NCI-H345 treated with DMSO at 0.1 percent for 48 hours (cell line): ENCODE measurements at regions not wholly inside any gene's neighbourhood (a gene's known extent, or its start where the extent isn't known, plus 50 kb on each side); places are given as distances from the start of the nearest gene placed in this dataset.

Experiments used
- DNase-seq: peaks from one replicate; lab custom pipeline; 2025; ENCODE audit not compliant: unreplicated experiment; lab: John Stamatoyannopoulos, UW

DNA sequence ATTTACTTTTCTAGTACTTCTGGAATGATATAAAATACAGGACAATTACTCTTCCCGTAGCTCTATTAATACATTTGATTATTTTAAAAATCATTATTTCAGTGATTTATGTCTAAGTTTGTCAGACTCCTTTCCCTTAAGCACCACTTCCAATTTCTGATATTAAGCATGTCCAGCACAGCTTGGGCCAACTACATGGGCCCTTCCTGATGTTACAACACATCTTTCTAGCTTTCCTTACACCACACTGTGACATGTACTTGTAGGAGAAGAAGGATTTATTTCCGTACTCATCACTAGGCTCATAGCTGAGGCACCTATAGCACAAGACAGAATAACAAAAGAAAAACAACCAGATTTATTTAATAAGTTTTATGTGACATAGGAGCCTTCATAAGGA is 134.8 kb upstream of the HNRNPA3 start:
- DNase-seq: no peak

DNA sequence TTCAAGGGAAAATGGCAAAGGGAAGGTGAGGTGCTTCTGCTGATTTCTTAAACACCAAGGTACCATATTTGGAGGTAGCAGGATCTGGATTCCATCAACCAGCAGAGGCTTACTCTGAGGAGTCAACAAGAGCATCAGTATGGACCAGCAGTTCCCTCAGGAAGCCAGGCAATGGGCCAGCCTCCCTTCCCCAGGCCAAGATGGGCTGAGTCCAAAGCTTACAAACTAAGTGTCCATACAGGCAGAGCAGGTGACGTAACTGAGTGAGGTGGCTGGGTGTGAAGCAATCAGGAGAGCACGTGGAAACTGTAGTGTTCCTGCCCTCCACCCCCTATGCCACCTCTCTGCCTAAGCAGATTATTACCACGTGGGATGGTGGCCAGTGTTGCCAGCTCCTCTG is 134.2 kb upstream of the HNRNPA3 start:
- DNase-seq: no peak

DNA sequence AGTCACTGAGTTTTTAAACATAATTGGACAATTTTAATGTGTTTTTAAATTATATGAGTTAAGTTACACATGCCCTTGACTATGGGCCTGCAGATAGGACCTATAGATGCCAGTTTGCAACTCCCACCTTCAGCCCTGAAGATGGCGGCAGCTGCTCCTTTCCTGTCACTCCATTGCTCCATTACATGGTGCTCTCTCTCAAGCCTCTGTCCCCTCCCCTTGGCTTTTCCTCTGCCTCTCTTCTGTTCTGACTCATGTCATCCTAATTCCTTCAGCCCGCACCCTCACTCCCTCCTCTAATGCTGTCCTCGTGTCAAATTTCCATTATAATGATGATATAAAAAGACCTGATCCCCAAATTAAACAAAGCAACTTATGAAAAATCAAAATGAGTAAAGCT is 133.7 kb upstream of the HNRNPA3 start:
- DNase-seq: no peak

DNA sequence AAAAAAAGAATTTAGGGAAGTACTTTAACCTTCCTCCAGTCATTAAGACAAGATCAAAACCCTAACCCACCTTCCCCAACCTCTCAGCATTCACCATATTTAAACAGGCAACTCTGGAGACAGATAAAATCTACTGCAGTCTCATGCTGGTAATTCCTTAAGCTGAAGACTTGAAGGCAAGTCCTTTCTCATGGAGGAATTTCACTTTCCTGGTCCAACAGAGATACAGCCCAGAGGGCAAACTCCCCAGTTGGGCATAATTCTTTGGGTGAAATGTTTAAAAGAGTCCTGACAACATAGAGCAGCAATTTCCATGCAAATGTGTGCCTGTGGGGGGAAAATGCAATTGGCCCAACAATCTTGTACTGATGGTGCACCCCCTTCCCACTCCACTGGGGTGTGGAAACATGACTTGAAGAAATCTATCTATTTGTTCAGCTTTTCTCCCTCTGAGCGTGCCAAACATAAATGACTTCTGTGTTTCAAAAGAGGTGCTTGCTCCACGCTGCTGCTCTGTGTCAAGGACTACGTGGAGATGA is 131.8 kb upstream of the HNRNPA3 start:
- no peak for DNase-seq

DNA sequence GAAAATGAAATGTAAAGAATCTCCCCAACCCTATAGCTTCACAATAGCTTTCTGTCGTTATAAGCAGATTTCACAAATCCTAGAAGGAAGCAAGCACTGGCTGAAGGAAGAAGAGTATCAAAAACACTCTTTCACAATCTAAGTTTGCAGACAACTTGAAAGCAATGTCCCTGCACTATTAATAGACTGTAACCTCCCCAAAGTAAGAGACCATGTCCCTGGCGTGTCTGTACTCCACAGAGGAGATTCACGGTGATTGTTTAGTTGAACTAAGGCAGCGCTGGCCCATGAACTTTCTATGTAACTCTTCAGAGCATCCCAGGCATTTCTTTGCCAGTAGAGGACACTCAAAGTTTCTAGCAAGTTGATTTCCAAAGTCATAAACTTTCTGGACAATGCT is 128.0 kb upstream of the HNRNPA3 start:
- no peak for DNase-seq

DNA sequence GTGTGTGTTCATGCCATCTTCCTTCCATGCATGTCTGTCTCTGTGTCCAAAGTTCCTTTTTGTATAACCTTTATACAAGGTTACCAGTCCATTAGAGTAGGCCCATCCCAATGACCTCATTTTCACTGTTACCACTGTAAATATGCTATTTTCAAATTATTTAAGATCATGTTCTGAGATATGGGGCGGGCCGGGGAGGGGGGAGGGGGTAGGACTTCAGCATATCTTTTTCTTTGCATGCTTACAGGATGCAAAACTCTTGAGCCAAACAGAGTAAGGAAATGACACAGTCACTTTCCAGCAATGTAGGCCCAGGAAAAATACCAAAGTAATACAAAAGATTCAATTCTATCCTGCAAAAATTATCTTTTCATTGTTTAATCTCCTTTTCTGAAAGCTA is 124.1 kb upstream of the HNRNPA3 start:
- no peak for DNase-seq

DNA sequence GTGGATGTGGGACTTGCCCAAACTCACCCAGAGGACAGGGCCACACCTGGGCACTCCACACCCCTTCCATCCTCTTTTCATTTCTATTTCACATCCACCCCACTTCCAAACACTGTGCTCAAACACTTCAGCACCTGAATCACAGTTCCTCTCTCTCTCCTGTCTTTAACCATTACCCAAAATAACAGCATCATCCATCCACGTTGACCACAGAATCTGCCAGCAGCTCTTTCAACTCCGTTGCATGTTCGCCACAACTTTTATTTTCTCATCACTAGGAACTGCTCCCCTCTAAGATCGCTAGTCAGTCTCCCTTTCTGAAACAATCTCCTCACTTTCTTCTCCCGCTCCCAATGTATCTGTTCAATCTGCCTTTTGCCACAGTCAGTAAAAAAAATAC is 121.6 kb upstream of the HNRNPA3 start:
- DNase-seq: no peak

DNA sequence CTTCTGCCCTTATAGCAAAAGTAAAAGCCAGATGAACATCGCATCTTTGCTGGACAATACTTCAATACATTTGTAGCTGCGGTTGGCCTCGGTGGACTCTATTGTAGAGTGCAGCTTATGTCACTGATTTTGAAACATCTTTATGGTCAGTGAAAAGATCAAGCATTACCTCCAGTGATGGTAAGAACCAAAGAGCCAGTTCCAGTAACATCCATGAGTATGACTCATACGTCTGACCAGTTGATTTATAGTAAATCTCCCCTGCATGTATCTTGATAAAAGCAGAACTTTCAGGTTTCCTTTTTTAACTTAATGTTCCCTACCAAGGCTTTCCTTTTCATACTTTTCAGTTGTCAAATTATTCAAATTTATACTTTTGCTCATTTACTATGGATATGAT is 119.2 kb upstream of the HNRNPA3 start:
- DNase-seq: no peak

DNA sequence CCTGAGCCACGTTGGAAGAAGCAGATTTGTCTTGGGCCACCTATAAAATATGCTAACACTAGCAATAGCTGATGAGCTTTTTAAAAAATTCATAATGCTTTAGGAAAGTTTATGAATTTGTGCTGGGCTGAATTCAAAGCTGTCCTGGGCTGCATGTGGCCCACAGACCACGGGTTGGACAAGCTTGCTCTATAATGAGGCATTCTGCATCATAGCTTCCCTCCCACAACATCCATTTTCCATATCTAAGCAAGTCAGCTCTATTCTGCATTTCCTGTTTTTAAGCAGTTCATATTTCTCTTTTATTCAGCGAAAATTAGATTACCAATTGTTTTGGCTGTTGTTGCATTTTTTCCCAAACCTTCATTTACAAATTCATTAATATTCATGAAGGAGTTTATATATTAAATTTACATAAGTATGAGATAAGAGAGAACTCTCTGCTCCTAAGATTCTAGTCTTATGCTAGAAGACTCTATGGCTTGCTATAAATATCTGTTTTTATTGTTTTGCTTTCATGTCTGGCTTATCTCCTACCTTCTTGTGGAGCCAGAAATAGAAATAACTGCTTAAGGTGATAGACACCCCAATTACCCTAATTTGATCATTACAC is 114.5 kb upstream of the HNRNPA3 start:
- no peak for DNase-seq

DNA sequence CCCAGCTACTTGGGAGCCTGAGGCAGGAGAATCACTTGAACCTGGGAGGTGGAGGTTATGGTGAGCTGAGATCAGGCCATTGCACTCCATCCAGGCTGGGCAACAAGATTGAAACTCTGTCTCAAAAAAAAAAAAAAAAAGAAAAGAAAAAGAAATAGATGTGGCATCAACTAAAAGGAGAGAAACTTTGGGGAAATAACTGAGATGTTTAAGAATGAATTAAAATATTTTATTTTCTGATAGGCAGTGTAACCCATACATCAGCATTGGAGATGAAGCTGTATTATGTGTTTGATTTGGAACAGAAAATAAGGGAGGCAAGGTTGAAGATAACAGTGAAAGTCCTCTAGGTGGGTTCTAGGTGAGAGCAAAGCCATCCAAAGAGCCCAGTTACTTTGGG is 110.7 kb upstream of the HNRNPA3 start:
- DNase-seq: no peak

DNA sequence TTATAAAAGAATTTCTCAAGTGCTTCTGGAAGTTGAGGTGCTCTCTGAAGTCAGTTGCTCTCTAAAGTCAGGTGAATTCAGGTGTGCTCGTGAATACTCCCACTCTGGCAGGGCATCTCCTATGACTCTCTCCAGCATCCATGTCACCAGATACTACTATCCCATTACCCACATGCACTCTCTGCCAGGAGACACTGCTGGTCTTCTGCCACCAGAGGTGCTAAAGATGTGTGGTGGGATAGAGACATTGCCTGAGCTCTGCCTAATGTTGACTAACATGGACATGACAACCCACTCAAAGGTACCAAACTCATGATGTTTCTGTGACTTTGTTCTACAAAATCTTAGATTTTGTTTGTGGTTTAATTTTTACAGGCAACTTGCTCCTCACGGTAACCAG is 106.4 kb upstream of the HNRNPA3 start:
- DNase-seq: no peak

DNA sequence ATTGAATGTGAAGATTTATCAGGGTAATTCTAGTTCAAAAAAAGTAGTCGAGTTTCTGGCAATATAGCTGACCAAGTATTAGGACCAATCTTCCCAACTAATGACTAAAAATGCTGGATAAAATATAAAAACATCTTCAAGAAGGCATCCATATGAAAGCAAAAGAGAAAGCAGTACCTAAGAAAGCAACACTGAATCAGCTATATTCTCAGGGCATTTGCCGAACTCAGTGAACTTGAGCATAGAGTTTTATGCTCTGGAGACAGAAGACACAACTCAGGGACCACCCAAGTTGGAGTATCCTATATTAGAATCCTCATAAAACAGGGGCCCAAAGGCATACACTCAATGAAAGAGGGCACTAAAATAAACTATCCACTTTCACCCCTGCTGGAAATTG is 103.7 kb upstream of the HNRNPA3 start:
- no peak for DNase-seq

DNA sequence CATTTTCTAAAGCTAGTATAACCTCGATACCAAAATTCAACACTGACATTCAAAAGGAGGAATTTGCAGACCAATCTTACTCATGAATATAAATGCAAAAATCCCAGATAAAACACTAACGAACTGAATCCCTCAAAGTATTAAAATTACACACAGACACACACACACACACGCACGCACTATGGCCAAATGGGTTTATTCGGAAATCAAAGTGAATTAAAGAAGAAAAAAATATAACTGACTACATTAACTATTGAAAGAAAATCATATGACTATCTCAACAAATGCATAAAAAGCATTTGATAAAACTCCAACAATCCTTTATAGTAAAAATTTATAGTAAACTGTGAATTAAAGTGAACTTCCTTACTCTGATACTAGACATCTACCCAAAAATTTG is 97.9 kb upstream of the HNRNPA3 start:
- DNase-seq: no peak

DNA sequence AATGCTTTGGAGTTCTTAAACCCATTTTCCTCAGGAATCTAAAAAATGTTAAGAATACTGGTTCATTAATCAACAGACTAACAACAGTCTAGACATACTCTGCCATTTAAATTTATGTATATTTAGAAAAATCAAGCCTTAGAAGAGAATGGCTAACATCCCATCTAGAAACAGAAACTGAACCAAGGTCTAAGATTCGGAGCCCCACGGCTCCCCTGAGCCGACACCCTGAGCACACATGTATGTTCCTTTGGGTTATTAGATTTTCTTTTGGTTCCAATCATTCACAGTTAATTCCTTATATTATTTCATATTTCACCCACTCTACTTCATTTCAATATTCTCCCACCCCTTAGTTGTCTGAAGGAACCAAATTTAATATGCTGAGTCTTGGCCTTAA is 94.8 kb upstream of the HNRNPA3 start:
- no peak for DNase-seq

DNA sequence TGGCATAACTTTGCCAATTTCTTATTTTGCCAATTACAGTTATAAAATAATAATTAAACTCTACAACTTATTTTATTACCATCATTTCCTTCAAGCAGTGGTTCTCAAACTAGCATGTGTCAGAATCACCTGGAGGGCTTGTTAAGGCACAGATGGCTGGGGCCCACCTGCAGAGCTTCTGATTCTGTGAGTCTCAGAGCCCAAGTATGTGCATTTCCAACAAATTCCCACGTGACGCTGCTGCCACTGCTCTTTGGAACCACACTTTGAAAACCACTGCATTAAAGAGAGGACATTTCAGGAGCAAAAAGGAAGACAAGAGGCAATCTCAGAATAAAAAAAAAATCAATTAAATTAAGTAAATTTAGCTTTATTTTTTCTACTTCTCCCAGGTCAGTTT is 94.0 kb upstream of the HNRNPA3 start:
- DNase-seq: no peak

DNA sequence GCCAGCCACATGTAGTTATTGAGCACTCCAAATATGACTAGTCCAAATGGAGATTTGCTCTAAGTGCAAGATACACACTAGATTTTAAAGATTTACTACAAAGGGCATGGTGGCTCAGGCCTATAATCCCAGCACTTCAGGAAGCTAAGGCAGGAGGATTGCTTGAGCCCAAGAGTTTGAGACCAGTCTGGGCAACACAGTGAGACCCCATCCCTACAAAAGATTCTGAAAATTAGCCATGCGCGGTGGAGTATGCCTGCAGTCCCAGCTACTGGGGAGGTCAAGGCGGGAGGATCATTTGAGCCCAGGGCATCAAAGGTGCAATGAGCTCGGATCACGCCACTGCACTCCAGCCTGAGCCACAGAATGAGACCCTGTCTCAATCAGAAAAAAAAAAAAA is 93.5 kb upstream of the HNRNPA3 start:
- DNase-seq: no peak

DNA sequence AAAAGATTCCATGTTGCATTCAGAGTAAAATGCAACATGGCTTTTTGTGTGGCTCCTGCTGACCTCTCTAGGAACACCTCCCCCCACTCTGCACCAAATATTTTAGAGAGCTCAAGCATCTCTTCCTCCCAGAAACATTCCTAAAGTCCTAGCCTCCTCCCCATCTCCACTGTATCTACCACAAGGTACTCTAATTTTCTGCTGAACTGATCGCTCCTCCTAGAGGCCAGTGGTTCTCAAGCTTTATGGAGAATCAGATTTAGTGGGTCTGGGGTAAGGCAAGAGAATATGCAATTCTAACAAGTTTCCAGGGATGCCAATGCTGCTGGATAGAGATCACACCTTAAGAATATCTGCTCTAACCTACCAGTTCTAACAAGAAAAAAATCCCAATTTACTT is 89.5 kb upstream of the HNRNPA3 start:
- no peak for DNase-seq

DNA sequence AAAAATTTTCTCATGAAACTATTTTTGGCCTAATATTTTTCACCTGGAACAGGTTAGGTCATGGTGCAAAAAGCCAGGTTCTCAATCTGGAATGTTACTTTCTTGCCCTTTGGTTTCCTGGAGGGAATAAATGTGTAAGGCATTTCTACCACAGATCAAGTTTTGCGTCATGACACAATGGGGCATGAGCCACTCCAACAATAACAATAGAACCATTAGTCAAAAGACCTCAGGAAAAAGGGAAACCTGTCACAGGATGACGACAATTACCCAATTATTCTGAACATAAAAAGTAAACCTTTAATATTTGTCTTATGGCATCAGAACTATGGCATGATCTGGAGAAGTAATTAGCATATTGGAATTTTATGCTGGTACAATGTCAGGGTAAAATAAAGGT is 88.2 kb upstream of the HNRNPA3 start:
- no peak for DNase-seq

DNA sequence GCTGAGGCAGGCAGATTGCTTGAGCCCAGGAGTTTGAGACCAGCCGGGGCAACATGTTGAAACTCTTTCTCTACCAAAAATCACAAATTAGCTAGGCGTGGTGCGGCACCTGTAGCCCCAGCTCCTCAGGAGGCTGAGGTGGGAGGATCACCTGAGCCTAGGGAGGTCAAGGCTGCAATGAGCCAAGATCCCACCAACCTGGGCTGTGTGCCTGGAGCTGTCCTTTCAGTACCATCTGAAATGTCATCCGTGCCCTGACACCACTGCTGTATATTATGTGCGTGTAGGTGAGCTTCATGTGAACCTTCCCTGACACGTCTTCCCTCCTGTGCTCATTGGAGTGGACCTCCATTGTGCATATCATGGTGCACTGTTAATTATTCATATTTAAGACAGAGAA is 84.8 kb upstream of the HNRNPA3 start:
- DNase-seq: no peak

DNA sequence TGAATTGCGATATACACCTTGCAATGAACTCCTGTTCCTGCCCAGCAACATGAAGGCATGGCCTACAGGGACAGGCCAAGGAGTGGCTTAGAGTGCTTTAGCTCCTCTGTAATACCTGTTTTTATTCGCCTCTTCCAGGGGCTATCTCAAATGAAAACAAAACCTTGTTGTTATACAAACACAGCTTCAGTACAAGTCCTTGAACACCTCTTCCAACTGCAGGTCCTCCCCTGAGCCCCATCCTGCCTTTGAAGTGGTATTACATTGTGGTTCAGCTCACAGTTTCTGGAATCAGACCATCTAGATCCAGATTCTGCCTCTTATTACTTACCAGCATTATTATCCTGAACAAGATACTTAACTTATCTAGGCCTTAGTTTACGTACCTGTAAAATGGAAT is 83.0 kb upstream of the HNRNPA3 start:
- no peak for DNase-seq

DNA sequence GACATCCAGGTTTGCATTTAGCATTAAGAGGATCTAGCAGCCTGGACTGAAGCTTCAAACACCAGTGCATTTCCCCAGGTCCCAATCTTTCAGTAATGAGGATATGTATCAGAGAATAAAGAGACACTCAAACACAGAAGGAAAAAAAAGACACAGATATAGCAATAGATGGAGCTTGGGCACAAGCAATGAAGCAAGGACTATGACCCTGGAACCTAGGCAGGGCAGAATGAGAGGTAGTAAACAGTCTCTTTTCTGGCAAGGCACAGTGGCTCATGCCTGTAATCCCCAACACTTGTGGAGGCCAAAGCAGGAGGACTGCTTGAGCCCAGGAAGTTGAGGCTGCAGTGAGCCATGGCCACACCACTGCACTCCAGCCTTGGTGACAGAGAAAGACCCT is 80.7 kb upstream of the HNRNPA3 start:
- no peak for DNase-seq

DNA sequence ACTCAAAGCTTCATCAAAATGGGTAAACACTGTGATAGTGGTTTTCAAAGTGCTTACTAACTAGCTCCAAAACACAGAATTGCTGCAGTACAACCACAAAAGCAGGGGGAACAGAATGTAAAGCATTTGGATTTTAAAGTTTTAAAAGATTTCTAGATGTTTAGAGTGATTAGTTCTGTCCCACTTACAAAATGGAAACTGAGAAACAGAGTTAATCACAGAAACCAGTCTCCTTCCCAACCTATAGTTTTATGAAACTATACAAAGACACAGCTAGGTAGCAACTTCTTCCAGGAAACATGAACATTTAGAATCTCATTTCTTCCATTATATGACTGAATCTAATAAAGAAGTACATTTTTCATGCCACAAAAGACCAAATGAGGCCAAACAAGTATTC is 73.8 kb upstream of the HNRNPA3 start:
- DNase-seq: no peak

DNA sequence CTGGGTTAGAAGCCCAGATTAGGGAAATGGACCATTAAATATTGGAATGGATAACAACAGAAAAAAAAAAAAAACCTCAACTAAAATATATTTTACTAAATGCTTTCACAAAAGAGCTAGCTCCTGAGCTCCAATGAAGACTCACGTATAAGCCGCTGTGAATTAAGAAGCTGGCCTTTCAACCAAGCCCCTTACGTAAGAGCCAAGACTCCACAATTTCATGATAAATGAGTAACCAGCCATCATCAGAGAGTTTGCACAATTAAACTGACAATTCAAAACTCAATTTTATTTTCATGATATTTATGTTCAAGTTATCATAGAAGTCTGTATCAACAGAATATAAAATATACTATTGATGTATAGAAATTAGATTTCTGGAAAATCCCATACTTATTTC is 70.7 kb upstream of the HNRNPA3 start:
- no peak for DNase-seq

DNA sequence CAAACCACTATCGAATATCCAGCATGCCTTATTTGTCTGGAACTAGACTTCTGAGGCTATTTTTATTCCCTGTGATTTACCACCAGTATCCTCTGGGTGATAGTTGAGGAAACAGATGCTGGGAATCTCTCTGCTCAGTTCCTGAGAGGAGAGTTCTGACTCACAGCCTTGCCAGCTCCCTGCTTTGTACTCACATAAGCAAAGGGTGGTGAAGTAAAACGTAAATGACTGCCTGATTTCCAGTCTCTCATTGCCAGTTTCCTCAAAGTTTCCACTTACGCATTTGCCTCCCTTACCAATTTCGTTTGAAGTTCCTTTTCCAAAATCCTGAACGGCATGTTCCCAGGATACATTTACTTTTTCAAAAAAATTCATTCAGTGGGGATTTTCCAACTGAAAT is 69.2 kb upstream of the HNRNPA3 start:
- DNase-seq: no peak
